ENCODE measurements at regions not wholly inside any gene's neighbourhood (a gene's known extent, or its start where the extent isn't known, plus 50 kb on each side); places are given as distances from the start of the nearest gene placed in this dataset.

GRCh38 chr1:190739926-190740325 is 262.3 kb upstream of the BRINP3 start:
- Histone ChIP-seq H2BK120ac (ENCODE audit: low read depth, low read length, poor library complexity, severe bottlenecking) (no peak overlapping the region), H2BK15ac (ENCODE audit: low read depth, low read length) (no peak overlapping the region), H3K18ac (ENCODE audit: insufficient read length, low read depth, low read length) (no peak overlapping the region), H3K9me3 (ENCODE audit: control insufficient read depth, low read depth, low read length) (no peaks in the 10 kb centered on the region), H2BK12ac (ENCODE audit: insufficient read length, low read depth, low read length) (no peak overlapping the region), H2AK5ac (ENCODE audit: insufficient read length, low read length) (no peak overlapping the region), H3K4me2 (ENCODE audit: insufficient read depth, insufficient read length, low read length) (no peak overlapping the region), H4K91ac (ENCODE audit: insufficient read length, low read depth, low read length) (no peak overlapping the region), H3K4ac (ENCODE audit: low read depth, low read length) (no peak overlapping the region), H3K56ac (ENCODE audit: insufficient read length, low read depth, low read length) (no peak overlapping the region), H2BK20ac (ENCODE audit: low read depth, low read length, poor library complexity, severe bottlenecking) (no peak overlapping the region), H2AFZ (ENCODE audit: low read length) (no peak overlapping the region), H3K79me1 (ENCODE audit: insufficient read depth, low read depth, low read length, poor library complexity, severe bottlenecking) (no peaks in the 10 kb centered on the region), H4K5ac (ENCODE audit: insufficient read length, low read depth, low read length) (no peak overlapping the region), H3K27me3 (ENCODE audit: insufficient read depth, low read length) (no peaks in the 10 kb centered on the region), H3K23ac (ENCODE audit: insufficient read length, low read depth, low read length) (no peak overlapping the region), H3T11ph (ENCODE audit: low read length) (no peak overlapping the region), H3K23me2 (ENCODE audit: insufficient read length, low read depth, low read length, poor library complexity, severe bottlenecking) (no peaks in the 10 kb centered on the region), H3K14ac (ENCODE audit: insufficient read depth, low read length) (no peak overlapping the region), H4K8ac (replicated peaks; ENCODE audit: insufficient read length, low read depth, low read length) (no peak overlapping the region), H3K9ac (ENCODE audit: extremely low read depth, insufficient read length, low read length) (no peak overlapping the region), H3K79me2 (ENCODE audit: insufficient read depth, low read length) (no peaks in the 10 kb centered on the region), H4K20me1 (ENCODE audit: control insufficient read depth, insufficient read depth, insufficient read length) (no peaks in the 10 kb centered on the region), H3K4me1 (ENCODE audit: insufficient read depth, low read length) (no peaks in the 10 kb centered on the region), H3K27ac (ENCODE audit: insufficient read length, low read depth, low read length) (no peak overlapping the region), H2BK5ac (ENCODE audit: insufficient read length, low read length) (no peak overlapping the region)
- no peak overlapping the region for H3K4me3 Mint-ChIP-seq
- no peak for DNase-seq
- H3K27me3 Mint-ChIP-seq (ENCODE audit: low read depth): no peaks in the 10 kb centered on the region; the same call in 1 of the 2 replicates
- WGBS (ENCODE audit: extremely low coverage, insufficient read length, low lambda C conversion rate): no CpG with 5 or more reads among the region's 2 CpGs
- no peaks in the 10 kb centered on the region for H3K36me3 Mint-ChIP-seq (ENCODE audit: insufficient read depth in 1 of 3, low read depth in 3 of 3)
- no peaks in the 10 kb centered on the region for H3K9me3 Mint-ChIP-seq
- no peak overlapping the region for H3K27ac Mint-ChIP-seq
- TF ChIP-seq, protein P1, sequence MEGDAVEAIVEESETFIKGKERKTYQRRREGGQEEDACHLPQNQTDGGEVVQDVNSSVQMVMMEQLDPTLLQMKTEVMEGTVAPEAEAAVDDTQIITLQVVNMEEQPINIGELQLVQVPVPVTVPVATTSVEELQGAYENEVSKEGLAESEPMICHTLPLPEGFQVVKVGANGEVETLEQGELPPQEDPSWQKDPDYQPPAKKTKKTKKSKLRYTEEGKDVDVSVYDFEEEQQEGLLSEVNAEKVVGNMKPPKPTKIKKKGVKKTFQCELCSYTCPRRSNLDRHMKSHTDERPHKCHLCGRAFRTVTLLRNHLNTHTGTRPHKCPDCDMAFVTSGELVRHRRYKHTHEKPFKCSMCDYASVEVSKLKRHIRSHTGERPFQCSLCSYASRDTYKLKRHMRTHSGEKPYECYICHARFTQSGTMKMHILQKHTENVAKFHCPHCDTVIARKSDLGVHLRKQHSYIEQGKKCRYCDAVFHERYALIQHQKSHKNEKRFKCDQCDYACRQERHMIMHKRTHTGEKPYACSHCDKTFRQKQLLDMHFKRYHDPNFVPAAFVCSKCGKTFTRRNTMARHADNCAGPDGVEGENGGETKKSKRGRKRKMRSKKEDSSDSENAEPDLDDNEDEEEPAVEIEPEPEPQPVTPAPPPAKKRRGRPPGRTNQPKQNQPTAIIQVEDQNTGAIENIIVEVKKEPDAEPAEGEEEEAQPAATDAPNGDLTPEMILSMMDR (conservative IDR thresholded peaks at IDR 0.05): no peak
- no peaks in the 10 kb centered on the region for H3K4me1 Mint-ChIP-seq
